Hepatocyte (in vitro differentiated cells): ENCODE measurements at regions not wholly inside any gene's neighbourhood (a gene's known extent, or its start where the extent isn't known, plus 50 kb on each side); places are given as distances from the start of the nearest gene placed in this dataset.

Experiments used
- DNase-seq: peaks from one replicate; pipeline ENCODE4 v3.0.0-alpha.2; 2016; ENCODE audit warnings: low spot score
- H2AFZ ChIP-seq: fragments of 200-600 bp; sonication (generic); 2 replicates; pipeline ENCODE4 v1.6.0; 2016; ENCODE audit warnings: antibody characterized with exemption, mild to moderate bottlenecking
- H3K27ac ChIP-seq: fragments of 200-600 bp; sonication (generic); 2 replicates; pipeline ENCODE4 v1.5.1; 2016; ENCODE audit warnings: mild to moderate bottlenecking
- H3K27me3 ChIP-seq: fragments of 200-600 bp; sonication (generic); 2 replicates; pipeline ENCODE4 v1.6.1; 2016
- H3K36me3 ChIP-seq: fragments of 200-600 bp; sonication (generic); replicated peaks from 2 replicates; pipeline ENCODE4 v1.5.1; 2016; ENCODE audit warnings: low read depth; ENCODE audit not compliant: insufficient read depth
- H3K4me1 ChIP-seq: fragments of 200-600 bp; sonication (generic); 2 replicates; pipeline ENCODE4 v1.5.1; 2016; ENCODE audit warnings: mild to moderate bottlenecking, moderate library complexity; ENCODE audit not compliant: insufficient read depth
- H3K4me2 ChIP-seq: fragments of 200-600 bp; sonication (generic); 2 replicates; pipeline ENCODE4 v1.6.0; 2016
- H3K4me3 ChIP-seq: fragments of 200-600 bp; sonication (generic); 2 replicates; pipeline ENCODE4 v1.5.1; 2016; ENCODE audit warnings: mild to moderate bottlenecking
- H3K79me2 ChIP-seq: fragments of 200-600 bp; sonication (generic); 2 replicates; pipeline ENCODE4 v1.6.0; 2017; ENCODE audit warnings: mild to moderate bottlenecking
- H3K9me2 ChIP-seq: fragments of 200-600 bp; sonication (generic); replicated peaks from 2 replicates; pipeline ENCODE4 v1.6.0; 2017; ENCODE audit warnings: mild to moderate bottlenecking; ENCODE audit not compliant: insufficient read depth
- H3K9me3 ChIP-seq: fragments of 200-600 bp; sonication (generic); 2 replicates; pipeline ENCODE4 v1.5.1; 2016; ENCODE audit warnings: low read depth, mild to moderate bottlenecking
- H4K20me1 ChIP-seq: fragments of 200-600 bp; sonication (generic); 2 replicates; pipeline ENCODE4 v1.6.0; 2016; ENCODE audit warnings: mild to moderate bottlenecking; ENCODE audit not compliant: insufficient read depth, poor library complexity, severe bottlenecking
- EZH2 ChIP-seq: fragments of 200-600 bp; sonication (generic); IDR thresholded peaks from 2 replicates; pipeline ENCODE4 v1.6.1; 2016; ENCODE audit warnings: antibody characterized with exemption, mild to moderate bottlenecking, borderline replicate concordance
- EZH2phosphoT487 ChIP-seq: fragments of 200-600 bp; sonication (generic); IDR thresholded peaks from one replicate; pipeline ENCODE4 v1.6.1; 2018; ENCODE audit warnings: antibody characterized with exemption, mild to moderate bottlenecking, low read depth, moderate library complexity; ENCODE audit not compliant: unreplicated experiment, severe bottlenecking
- WGBS: methylation state at CpG from one replicate; pipeline ENCODE4 v1.1.6; 2016; ENCODE audit warnings: low lambda C conversion rate; ENCODE audit errors: missing lambda C conversion rate; 5-methylcytosine and 5-hydroxymethylcytosine counted together
- TF ChIP-seq, protein P1 (sequence below): fragments of 200-600 bp; sonication (generic); IDR thresholded peaks from 2 replicates; pipeline ENCODE4 v1.5.1; 2016; ENCODE audit warnings: antibody characterized with exemption, mild to moderate bottlenecking; ENCODE audit not compliant: poor library complexity

DNA sequence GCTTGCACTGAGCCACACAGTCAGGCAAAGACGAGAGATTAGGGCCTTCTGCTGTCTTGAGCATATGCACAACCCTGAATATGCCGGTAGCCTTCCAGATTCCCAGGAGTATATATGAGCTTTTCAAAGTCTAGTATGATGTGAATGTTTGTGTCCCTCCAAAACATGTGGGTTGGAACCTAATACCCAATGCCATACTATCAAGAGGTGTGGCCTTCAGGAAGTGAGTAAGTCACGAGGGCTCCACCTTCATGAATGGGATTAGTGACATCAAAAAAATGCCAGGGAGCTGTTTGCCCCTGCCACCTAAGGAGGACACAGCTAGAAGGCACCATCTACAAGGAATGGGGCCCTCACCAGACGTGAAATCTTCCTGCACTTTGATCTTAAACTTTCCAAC, 105.2 kb downstream of the CH25H start:
- Histone ChIP-seq H3K4me1 (no peaks in the 10 kb centered on the region), H2AFZ (no peak overlapping the region), H3K4me2 (no peak overlapping the region), H3K4me3 (no peak overlapping the region), H3K36me3 (no peaks in the 10 kb centered on the region), H3K27ac (no peak overlapping the region), H3K27me3 (no peaks in the 10 kb centered on the region), H3K9me3 (no peaks in the 10 kb centered on the region), H4K20me1 (no peaks in the 10 kb centered on the region), H3K79me2 (no peaks in the 10 kb centered on the region), H3K9me2 (no peaks in the 10 kb centered on the region)
- WGBS, result 73% methylated on average over 4 of the region's 4 CpGs
- no peak for DNase-seq
- TF ChIP-seq EZH2, result no peak
- TF ChIP-seq, protein P1, sequence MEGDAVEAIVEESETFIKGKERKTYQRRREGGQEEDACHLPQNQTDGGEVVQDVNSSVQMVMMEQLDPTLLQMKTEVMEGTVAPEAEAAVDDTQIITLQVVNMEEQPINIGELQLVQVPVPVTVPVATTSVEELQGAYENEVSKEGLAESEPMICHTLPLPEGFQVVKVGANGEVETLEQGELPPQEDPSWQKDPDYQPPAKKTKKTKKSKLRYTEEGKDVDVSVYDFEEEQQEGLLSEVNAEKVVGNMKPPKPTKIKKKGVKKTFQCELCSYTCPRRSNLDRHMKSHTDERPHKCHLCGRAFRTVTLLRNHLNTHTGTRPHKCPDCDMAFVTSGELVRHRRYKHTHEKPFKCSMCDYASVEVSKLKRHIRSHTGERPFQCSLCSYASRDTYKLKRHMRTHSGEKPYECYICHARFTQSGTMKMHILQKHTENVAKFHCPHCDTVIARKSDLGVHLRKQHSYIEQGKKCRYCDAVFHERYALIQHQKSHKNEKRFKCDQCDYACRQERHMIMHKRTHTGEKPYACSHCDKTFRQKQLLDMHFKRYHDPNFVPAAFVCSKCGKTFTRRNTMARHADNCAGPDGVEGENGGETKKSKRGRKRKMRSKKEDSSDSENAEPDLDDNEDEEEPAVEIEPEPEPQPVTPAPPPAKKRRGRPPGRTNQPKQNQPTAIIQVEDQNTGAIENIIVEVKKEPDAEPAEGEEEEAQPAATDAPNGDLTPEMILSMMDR, result no peak
- no peak for TF ChIP-seq EZH2phosphoT487

DNA sequence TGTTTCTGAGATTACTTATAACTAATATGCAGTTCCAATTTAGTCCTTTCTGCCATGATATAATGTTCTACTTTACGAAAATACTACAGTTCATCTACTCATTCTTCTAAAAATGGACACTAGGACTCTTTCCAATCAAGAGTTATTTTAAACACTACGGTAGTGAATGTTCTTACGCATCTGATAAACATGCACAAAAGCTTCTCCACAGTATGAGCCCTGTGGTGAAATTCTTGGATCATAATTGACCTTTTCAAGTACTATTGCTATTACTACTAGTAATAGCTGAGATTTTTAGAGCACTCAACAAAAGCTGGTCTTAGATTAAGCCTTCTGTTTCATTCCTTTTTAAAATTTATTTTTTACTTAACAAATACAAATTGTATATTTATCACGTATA, 106.4 kb downstream of the CH25H start:
- no peaks in the 10 kb centered on the region for H3K9me2 ChIP-seq
- no peak overlapping the region for H3K4me3 ChIP-seq
- no peaks in the 10 kb centered on the region for H3K9me3 ChIP-seq
- no peak overlapping the region for H3K4me2 ChIP-seq
- H4K20me1 ChIP-seq, result no peaks in the 10 kb centered on the region
- DNase-seq, result no peak
- H3K79me2 ChIP-seq, result no peaks in the 10 kb centered on the region
- 90% methylated on average over 4 of the region's 4 CpGs for whole genome bisulfite sequencing
- H3K36me3 ChIP-seq, result no peaks in the 10 kb centered on the region
- H3K27ac ChIP-seq, result no peak overlapping the region
- H3K27me3 ChIP-seq, result no peaks in the 10 kb centered on the region
- TF ChIP-seq EZH2 (no peak), EZH2phosphoT487 (no peak)
- TF ChIP-seq, protein P1, result no peak
- H2AFZ ChIP-seq, result no peak overlapping the region
- no peaks in the 10 kb centered on the region for H3K4me1 ChIP-seq

DNA sequence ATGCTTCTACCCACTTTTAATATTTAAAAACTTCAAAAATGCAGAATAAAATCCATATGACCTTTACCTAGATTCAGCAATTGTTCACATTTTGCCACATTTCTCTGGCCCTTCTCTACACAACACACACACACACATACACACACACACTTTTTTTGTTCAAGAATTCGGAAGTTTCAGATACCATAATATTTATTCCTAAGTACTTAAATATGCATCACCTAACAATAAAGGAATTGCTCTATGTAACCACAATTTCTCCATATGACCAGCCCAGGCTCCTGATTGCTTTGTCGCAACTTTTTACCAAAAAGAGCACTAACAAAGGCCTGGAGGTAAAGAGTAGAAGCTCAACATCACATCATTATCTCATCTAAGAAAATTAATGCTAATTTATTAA, 106.6 kb downstream of the FAS start:
- H3K4me3 ChIP-seq, result no peak overlapping the region
- no peaks in the 10 kb centered on the region for H3K36me3 ChIP-seq
- WGBS, result 96% methylated on average over 2 of the region's 2 CpGs
- H3K9me2 ChIP-seq, result no peaks in the 10 kb centered on the region
- no peaks in the 10 kb centered on the region for H3K9me3 ChIP-seq
- no peak overlapping the region for H2AFZ ChIP-seq
- no peaks in the 10 kb centered on the region for H3K79me2 ChIP-seq
- no peaks in the 10 kb centered on the region for H3K27me3 ChIP-seq
- H3K4me2 ChIP-seq, result no peak overlapping the region
- no peak for TF ChIP-seq EZH2phosphoT487
- TF ChIP-seq, protein P1, result no peak
- TF ChIP-seq EZH2, result no peak
- no peak for DNase-seq
- H3K4me1 ChIP-seq, result no peaks in the 10 kb centered on the region
- H3K27ac ChIP-seq, result no peak overlapping the region
- H4K20me1 ChIP-seq, result no peaks in the 10 kb centered on the region
